DMS53 (cell line): ENCODE measurements at regions not wholly inside any gene's neighbourhood (a gene's known extent, or its start where the extent isn't known, plus 50 kb on each side); places are given as distances from the start of the nearest gene placed in this dataset.

ENCODE experiments used
- DNase-seq: peaks from one replicate; lab custom pipeline; 2025; lab: John Stamatoyannopoulos, UW

- DNase-seq = no peak
These were observed 114.2 kb upstream of the PLEKHA5 start for GRCh38 chr12:19015285-19015684.

- no peak for DNase-seq
These were observed 111.1 kb upstream of the PLEKHA5 start for GRCh38 chr12:19018302-19018970.

GRCh38 chr12:19021240-19021639 is 108.3 kb upstream of the PLEKHA5 start:
- DNase-seq = peak; percentile 52

- DNase-seq = peak; percentile 88
These were observed 107.9 kb upstream of the PLEKHA5 start for GRCh38 chr12:19021646-19022045.

- no peak for DNase-seq
These were observed 104.0 kb upstream of the PLEKHA5 start for GRCh38 chr12:19025582-19025981.

GRCh38 chr12:19026034-19026433 is 103.5 kb upstream of the PLEKHA5 start:
- DNase-seq = no peak

- DNase-seq = peak; percentile 67
These were observed 102.7 kb upstream of the PLEKHA5 start for GRCh38 chr12:19026614-19027488.

- no peak for DNase-seq
These were observed 99.4 kb upstream of the PLEKHA5 start for GRCh38 chr12:19030180-19030579.

GRCh38 chr12:19030603-19031002 is 98.9 kb upstream of the PLEKHA5 start:
- DNase-seq = no peak

- DNase-seq = peak; percentile 20
These were observed 98.5 kb upstream of the PLEKHA5 start for GRCh38 chr12:19031032-19031431.

- DNase-seq = no peak
These were observed 96.7 kb upstream of the PLEKHA5 start for GRCh38 chr12:19032826-19033225.

- DNase-seq = no peak
These were observed 96.3 kb upstream of the PLEKHA5 start for GRCh38 chr12:19033244-19033643.

- DNase-seq = no peak
These were observed 94.6 kb upstream of the PLEKHA5 start for GRCh38 chr12:19034937-19035336.

- DNase-seq = no peak
These were observed 94.0 kb upstream of the PLEKHA5 start for GRCh38 chr12:19035536-19035935.

- peak; percentile 20 for DNase-seq
These were observed 92.7 kb upstream of the PLEKHA5 start for GRCh38 chr12:19036673-19037357.

- no peak for DNase-seq
These were observed 91.3 kb upstream of the PLEKHA5 start for GRCh38 chr12:19038209-19038608.

- DNase-seq = no peak
These were observed 90.0 kb upstream of the PLEKHA5 start for GRCh38 chr12:19039515-19039914.

- no peak for DNase-seq
These were observed 87.3 kb upstream of the PLEKHA5 start for GRCh38 chr12:19042221-19042620.

GRCh38 chr12:19044430-19044829 is 85.1 kb upstream of the PLEKHA5 start:
- DNase-seq = no peak

- DNase-seq = no peak
These were observed 84.6 kb upstream of the PLEKHA5 start for GRCh38 chr12:19044891-19045290.

GRCh38 chr12:19045426-19045825 is 84.1 kb upstream of the PLEKHA5 start:
- no peak for DNase-seq

- no peak for DNase-seq
These were observed 80.6 kb upstream of the PLEKHA5 start for GRCh38 chr12:19048943-19049342.

- no peak for DNase-seq
These were observed 76.8 kb upstream of the PLEKHA5 start for GRCh38 chr12:19052689-19053088.
